ENCODE measurements at regions not wholly inside any gene's neighbourhood (a gene's known extent, or its start where the extent isn't known, plus 50 kb on each side); places are given as distances from the start of the nearest gene placed in this dataset.

- TF ChIP-seq POLR2AphosphoS5 (IDR thresholded peaks at IDR 0.05), result no peak
- TF ChIP-seq POLR2A (IDR thresholded peaks at IDR 0.05), result no peak
- no peak for TF ChIP-seq CTCF (IDR thresholded peaks at IDR 0.05)
- Histone ChIP-seq H3K4me3 (no peak overlapping the region), H3K27ac (no peak overlapping the region), H3K27me3 (no peaks in the 10 kb centered on the region), H3K9me3 (no peaks in the 10 kb centered on the region), H3K4me1 (no peaks in the 10 kb centered on the region), H3K36me3 (no peaks in the 10 kb centered on the region)
- intact Hi-C loops (cut with DNase I; ENCODE audit: low total_unique reads), result no loop called here
- no peak for DNase-seq (ENCODE audit: low spot score in 2 of 2)
Measured at GRCh38 chr13:85368686-85369085, 430.5 kb downstream of the SLITRK6 start.

GRCh38 chr13:85367887-85368286, 431.3 kb downstream of the SLITRK6 start:
- TF ChIP-seq CTCF (IDR thresholded peaks at IDR 0.05) (no peak), POLR2A (IDR thresholded peaks at IDR 0.05) (no peak), POLR2AphosphoS5 (IDR thresholded peaks at IDR 0.05) (no peak)
- no peaks in the 10 kb centered on the region for H3K27me3 ChIP-seq
- no peak overlapping the region for H3K27ac ChIP-seq
- no peak for DNase-seq (ENCODE audit: low spot score in 2 of 2)
- no peaks in the 10 kb centered on the region for H3K4me1 ChIP-seq
- H3K36me3 ChIP-seq, result no peaks in the 10 kb centered on the region
- no peak overlapping the region for H3K4me3 ChIP-seq
- intact Hi-C loops (cut with DNase I; ENCODE audit: low total_unique reads), result no loop called here
- no peaks in the 10 kb centered on the region for H3K9me3 ChIP-seq

- Histone ChIP-seq H3K27ac (no peak overlapping the region), H3K36me3 (no peaks in the 10 kb centered on the region), H3K9me3 (no peaks in the 10 kb centered on the region), H3K4me3 (no peak overlapping the region), H3K4me1 (no peaks in the 10 kb centered on the region), H3K27me3 (no peaks in the 10 kb centered on the region)
- intact Hi-C loops (cut with DNase I; ENCODE audit: low total_unique reads), result no loop called here
- DNase-seq (ENCODE audit: low spot score in 2 of 2), result no peak
- TF ChIP-seq POLR2A (IDR thresholded peaks at IDR 0.05) (no peak), CTCF (IDR thresholded peaks at IDR 0.05) (no peak), POLR2AphosphoS5 (IDR thresholded peaks at IDR 0.05) (no peak)
Measured at GRCh38 chr13:85366759-85367417, 432.3 kb downstream of the SLITRK6 start.

GRCh38 chr13:85363504-85363903, 435.7 kb downstream of the SLITRK6 start:
- Histone ChIP-seq H3K9me3 (no peaks in the 10 kb centered on the region), H3K27ac (no peak overlapping the region), H3K4me3 (no peak overlapping the region), H3K4me1 (no peaks in the 10 kb centered on the region), H3K27me3 (no peaks in the 10 kb centered on the region), H3K36me3 (no peaks in the 10 kb centered on the region)
- no peak for TF ChIP-seq CTCF (IDR thresholded peaks at IDR 0.05)
- TF ChIP-seq POLR2A (IDR thresholded peaks at IDR 0.05), result no peak
- TF ChIP-seq POLR2AphosphoS5 (IDR thresholded peaks at IDR 0.05), result no peak
- DNase-seq (ENCODE audit: low spot score in 2 of 2), result no peak
- intact Hi-C loops (cut with DNase I; ENCODE audit: low total_unique reads), result no loop called here

GRCh38 chr13:85362980-85363379, 436.2 kb downstream of the SLITRK6 start:
- Histone ChIP-seq H3K4me1 (no peaks in the 10 kb centered on the region), H3K27ac (no peak overlapping the region), H3K36me3 (no peaks in the 10 kb centered on the region), H3K9me3 (no peaks in the 10 kb centered on the region), H3K4me3 (no peak overlapping the region), H3K27me3 (no peaks in the 10 kb centered on the region)
- TF ChIP-seq POLR2AphosphoS5 (IDR thresholded peaks at IDR 0.05) (no peak), CTCF (IDR thresholded peaks at IDR 0.05) (no peak), POLR2A (IDR thresholded peaks at IDR 0.05) (no peak)
- intact Hi-C loops (cut with DNase I; ENCODE audit: low total_unique reads), result no loop called here
- DNase-seq (ENCODE audit: low spot score in 2 of 2), result no peak

Measured in breast epithelium (tissue), 4 donors.